Transverse colon (tissue), 4 donors: ENCODE measurements at regions not wholly inside any gene's neighbourhood (a gene's known extent, or its start where the extent isn't known, plus 50 kb on each side); places are given as distances from the start of the nearest gene placed in this dataset.

Experiments
- CTCF ChIP-seq, 5 experiments: fragments of 200-600 bp in 3 of 5; fragments of 450-650 bp in 2 of 5; sonication (generic) in 3 of 5; IDR thresholded peaks; 1 replicate in 2 of 5; 2 replicates in 3 of 5; pipeline ENCODE4 v1.5.1; 2016 to 2017; ENCODE audit warnings: antibody characterized with exemption in 5 of 5, inconsistent platforms in 3 of 5, mild to moderate bottlenecking in 2 of 5, moderate library complexity in 1 of 5
- POLR2AphosphoS5 ChIP-seq, 3 donors: sonication (generic); formaldehyde crosslinking; IDR thresholded peaks; one replicate each; pipeline ENCODE4 v1.6.1; 2016; ENCODE audit warnings: antibody characterized with exemption in 3 of 3

- TF ChIP-seq POLR2AphosphoS5 (IDR thresholded peaks at IDR 0.05) (no peak), CTCF (IDR thresholded peaks at IDR 0.05) (no peak)
Observed at GRCh38 chr5:109928811-109929210, 239.1 kb downstream of the MAN2A1 start.
